Sigmoid colon (tissue), 6 donors: ENCODE measurements at regions not wholly inside any gene's neighbourhood (a gene's known extent, or its start where the extent isn't known, plus 50 kb on each side); places are given as distances from the start of the nearest gene placed in this dataset.

Experiments
- DNase-seq: peaks from one replicate; pipeline ENCODE4 v3.0.0-alpha.2; 2019
- H3K27ac ChIP-seq, 4 donors: fragments of 200-600 bp; sonication (generic); one replicate each; pipeline ENCODE4 v1.5.1; 2016 to 2019; ENCODE audit warnings: mild to moderate bottlenecking in 1 of 4
- H3K27me3 ChIP-seq, 3 donors: fragments of 200-600 bp; sonication (generic); one replicate each; pipeline ENCODE4 v1.5.1; 2019; ENCODE audit warnings: mild to moderate bottlenecking in 1 of 3
- H3K36me3 ChIP-seq, 4 donors: fragments of 200-600 bp; sonication (generic); one replicate each; pipeline ENCODE4 v1.5.1; 2016 to 2019
- H3K4me1 ChIP-seq, 4 donors: fragments of 200-600 bp; sonication (generic); one replicate each; pipeline ENCODE4 v1.5.1; 2017 to 2019
- H3K4me3 ChIP-seq, 4 donors: fragments of 200-600 bp; sonication (generic); one replicate each; pipeline ENCODE4 v1.5.1; 2017 to 2019; ENCODE audit warnings: mild to moderate bottlenecking in 2 of 4, moderate library complexity in 1 of 4
- H3K9me3 ChIP-seq, 4 donors: fragments of 200-600 bp in 3 of 4; sonication (generic) in 3 of 4; one replicate each; pipeline versions ENCODE4 v1.5.1 to v1.6.1; 2013 to 2019
- CTCF ChIP-seq, 4 experiments: fragments of 450-650 bp in 3 of 4; fragments of 200-600 bp in 1 of 4; IDR thresholded peaks; one replicate each; pipeline ENCODE4 v1.5.1; 2016 to 2019; ENCODE audit warnings: antibody characterized with exemption in 4 of 4, mild to moderate bottlenecking in 3 of 4, moderate library complexity in 2 of 4
- EP300 ChIP-seq, 4 donors: sonication (generic); formaldehyde crosslinking; IDR thresholded peaks; one replicate each; pipeline ENCODE4 v1.6.1; 2017; ENCODE audit warnings: antibody characterized with exemption in 4 of 4
- POLR2A ChIP-seq, 2 donors: fragments of 450-650 bp; IDR thresholded peaks; one replicate each; pipeline ENCODE4 v1.6.1; 2016; ENCODE audit warnings: antibody characterized with exemption in 2 of 2, mild to moderate bottlenecking in 2 of 2, moderate library complexity in 2 of 2
- POLR2AphosphoS5 ChIP-seq, 4 donors: sonication (generic); formaldehyde crosslinking; IDR thresholded peaks; one replicate each; pipeline ENCODE4 v1.6.1; 2017; ENCODE audit warnings: antibody characterized with exemption in 4 of 4
- WGBS, 2 donors: extraction: QIAGEN DNeasy Blood & Tissue Kit; methylation state at CpG; one replicate each; pipeline ENCODE4 v1.1.7; 2013; 5-methylcytosine and 5-hydroxymethylcytosine counted together
- intact Hi-C: fragments of 100-400 bp; cut with DNase I; formaldehyde crosslinking; loops from one replicate; pipeline ENCODE4 v1.15.1; 2023
- donor health status: healthy with polysubstance abuse.
- donor health status: healthy.

GRCh38 chrX:69291116-69291515 is 125.9 kb upstream of the PJA1 start:
- WGBS, 2 donors, result 38 to 50% methylated on average over 4 of the region's 4 CpGs
- intact Hi-C loops, result no loop called here
- H3K27ac ChIP-seq, result no peak overlapping the region

GRCh38 chrX:69290292-69290691 is 125.0 kb upstream of the PJA1 start:
- no peak for DNase-seq
- no peaks in the 10 kb centered on the region for H3K36me3 ChIP-seq
- 79 to 83% methylated on average over 8 of the region's 8 CpGs for WGBS, 2 donors
- H3K4me1 ChIP-seq, result peaks cover 0 to 10% (median 4%) of the 10 kb centered on the region in 4 donors
- no peak for TF ChIP-seq CTCF (IDR thresholded peaks at IDR 0.05)
- no peak for TF ChIP-seq POLR2A (IDR thresholded peaks at IDR 0.05)
- no peak for TF ChIP-seq EP300 (IDR thresholded peaks at IDR 0.05)
- no peak for TF ChIP-seq POLR2AphosphoS5 (IDR thresholded peaks at IDR 0.05)
- H3K9me3 ChIP-seq, result no peaks in the 10 kb centered on the region
- H3K4me3 ChIP-seq, result no peak overlapping the region
- peaks cover 0 to 2% (median 0%) of the 10 kb centered on the region in 3 donors for H3K27me3 ChIP-seq
- intact Hi-C loops, result no loop called here
- H3K27ac ChIP-seq, result no peak overlapping the region

More at GRCh38 chrX:69291116-69291515, 125.9 kb upstream of the PJA1 start:
- H3K9me3 ChIP-seq, result no peaks in the 10 kb centered on the region
- peaks cover 0 to 2% (median 0%) of the 10 kb centered on the region in 3 donors for H3K27me3 ChIP-seq
- TF ChIP-seq CTCF (IDR thresholded peaks at IDR 0.05) (no peak), POLR2A (IDR thresholded peaks at IDR 0.05) (no peak), EP300 (IDR thresholded peaks at IDR 0.05) (no peak), POLR2AphosphoS5 (IDR thresholded peaks at IDR 0.05) (no peak)
- H3K4me3 ChIP-seq, result no peak overlapping the region
- no peak for DNase-seq
- no peaks in the 10 kb centered on the region for H3K36me3 ChIP-seq
- peaks cover 0 to 4% (median 3%) of the 10 kb centered on the region in 4 donors for H3K4me1 ChIP-seq

- TF ChIP-seq CTCF (IDR thresholded peaks at IDR 0.05), result no peak
- TF ChIP-seq POLR2AphosphoS5 (IDR thresholded peaks at IDR 0.05), result no peak
- no peak for TF ChIP-seq POLR2A (IDR thresholded peaks at IDR 0.05)
- TF ChIP-seq EP300 (IDR thresholded peaks at IDR 0.05), result no peak
- peaks cover 0 to 15% (median 7%) of the 10 kb centered on the region in 4 donors for H3K4me1 ChIP-seq
- H3K27ac ChIP-seq, result no peak overlapping the region
- H3K4me3 ChIP-seq, result no peak overlapping the region
- H3K9me3 ChIP-seq, result no peaks in the 10 kb centered on the region
- no peaks in the 10 kb centered on the region for H3K36me3 ChIP-seq
- WGBS, 2 donors, result 89 to 93% methylated on average over 1 of the region's 1 CpG
- peaks cover 0 to 2% (median 0%) of the 10 kb centered on the region in 3 donors for H3K27me3 ChIP-seq
- intact Hi-C loops, result no loop called here
- DNase-seq, result no peak
These were observed 124.5 kb upstream of the PJA1 start for GRCh38 chrX:69289793-69290123.

- TF ChIP-seq POLR2A (IDR thresholded peaks at IDR 0.05) (no peak), CTCF (IDR thresholded peaks at IDR 0.05) (no peak), EP300 (IDR thresholded peaks at IDR 0.05) (no peak), POLR2AphosphoS5 (IDR thresholded peaks at IDR 0.05) (no peak)
- H3K4me3 ChIP-seq, result no peak overlapping the region
- DNase-seq, result no peak
- peaks cover 0 to 15% (median 7%) of the 10 kb centered on the region in 4 donors for H3K4me1 ChIP-seq
- H3K9me3 ChIP-seq, result no peaks in the 10 kb centered on the region
- intact Hi-C loops, result no loop called here
- 79 to 85% methylated on average over 11 of the region's 11 CpGs for WGBS, 2 donors
- H3K27me3 ChIP-seq, result peaks cover 0 to 2% (median 0%) of the 10 kb centered on the region in 3 donors
- no peaks in the 10 kb centered on the region for H3K36me3 ChIP-seq
- no peak overlapping the region for H3K27ac ChIP-seq
These were observed 124.0 kb upstream of the PJA1 start for GRCh38 chrX:69289046-69289792.
